ENCODE measurements at regions not wholly inside any gene's neighbourhood (a gene's known extent, or its start where the extent isn't known, plus 50 kb on each side); places are given as distances from the start of the nearest gene placed in this dataset.
"Not testable (repeated sequence)": the region's sequence is repeated elsewhere in the genome, so short reads cannot be mapped to it uniquely, and the experiment has no call there.

GRCh38 chr12:127130506-127131124 lies 1136.4 kb upstream of the TMEM132C start:
- Histone ChIP-seq H3K9ac (ENCODE audit: low read length) (no peak overlapping the region), H3F3A (ENCODE audit: insufficient read depth) (no peaks in the 10 kb centered on the region), H2AFZ (ENCODE audit: low read depth, low read length, severe bottlenecking) (no peak overlapping the region), H3K9me3 (ENCODE audit: insufficient read depth, low read length) (no peaks in the 10 kb centered on the region), H3K79me2 (ENCODE audit: insufficient read depth, low read length) (no peaks in the 10 kb centered on the region), H4K20me1 (ENCODE audit: low read depth, low read length) (no peaks in the 10 kb centered on the region), H3K27me3 (ENCODE audit: low read length) (no peaks in the 10 kb centered on the region), H3K4me2 (ENCODE audit: low read depth, low read length, poor library complexity, severe bottlenecking) (no peak overlapping the region), H3K4me3 (ENCODE audit: insufficient read depth, low read length, poor library complexity, severe bottlenecking) (no peak overlapping the region), H3K36me3 (ENCODE audit: low read length) (no peaks in the 10 kb centered on the region), H3K9me2 (replicated peaks; ENCODE audit: insufficient read depth, low read length) (no peaks in the 10 kb centered on the region), H3K27ac (ENCODE audit: low read depth, low read length) (no peak overlapping the region)
- TF ChIP-seq, protein P1, sequence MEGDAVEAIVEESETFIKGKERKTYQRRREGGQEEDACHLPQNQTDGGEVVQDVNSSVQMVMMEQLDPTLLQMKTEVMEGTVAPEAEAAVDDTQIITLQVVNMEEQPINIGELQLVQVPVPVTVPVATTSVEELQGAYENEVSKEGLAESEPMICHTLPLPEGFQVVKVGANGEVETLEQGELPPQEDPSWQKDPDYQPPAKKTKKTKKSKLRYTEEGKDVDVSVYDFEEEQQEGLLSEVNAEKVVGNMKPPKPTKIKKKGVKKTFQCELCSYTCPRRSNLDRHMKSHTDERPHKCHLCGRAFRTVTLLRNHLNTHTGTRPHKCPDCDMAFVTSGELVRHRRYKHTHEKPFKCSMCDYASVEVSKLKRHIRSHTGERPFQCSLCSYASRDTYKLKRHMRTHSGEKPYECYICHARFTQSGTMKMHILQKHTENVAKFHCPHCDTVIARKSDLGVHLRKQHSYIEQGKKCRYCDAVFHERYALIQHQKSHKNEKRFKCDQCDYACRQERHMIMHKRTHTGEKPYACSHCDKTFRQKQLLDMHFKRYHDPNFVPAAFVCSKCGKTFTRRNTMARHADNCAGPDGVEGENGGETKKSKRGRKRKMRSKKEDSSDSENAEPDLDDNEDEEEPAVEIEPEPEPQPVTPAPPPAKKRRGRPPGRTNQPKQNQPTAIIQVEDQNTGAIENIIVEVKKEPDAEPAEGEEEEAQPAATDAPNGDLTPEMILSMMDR (IDR thresholded peaks at IDR 0.05; ENCODE audit: insufficient read depth, low read length, poor library complexity, severe bottlenecking) = no peak
- TF ChIP-seq EZH2phosphoT487 (conservative IDR thresholded peaks at IDR 0.05; ENCODE audit: low read length) = no peak

GRCh38 chr12:127133675-127134335 lies 1133.2 kb upstream of the TMEM132C start:
- Histone ChIP-seq H3K9me2 (replicated peaks; ENCODE audit: insufficient read depth, low read length) (no peaks in the 10 kb centered on the region), H3K36me3 (ENCODE audit: low read length) (no peaks in the 10 kb centered on the region), H3K27ac (ENCODE audit: low read depth, low read length) (no peak overlapping the region), H3K4me3 (ENCODE audit: insufficient read depth, low read length, poor library complexity, severe bottlenecking) (no peak overlapping the region), H3F3A (ENCODE audit: insufficient read depth) (no peaks in the 10 kb centered on the region), H4K20me1 (ENCODE audit: low read depth, low read length) (no peaks in the 10 kb centered on the region), H3K9ac (ENCODE audit: low read length) (no peak overlapping the region), H3K27me3 (ENCODE audit: low read length) (no peaks in the 10 kb centered on the region), H3K9me3 (ENCODE audit: insufficient read depth, low read length) (no peaks in the 10 kb centered on the region), H3K79me2 (ENCODE audit: insufficient read depth, low read length) (no peaks in the 10 kb centered on the region), H3K4me2 (ENCODE audit: low read depth, low read length, poor library complexity, severe bottlenecking) (no peak overlapping the region), H2AFZ (ENCODE audit: low read depth, low read length, severe bottlenecking) (no peak overlapping the region)
- TF ChIP-seq EZH2phosphoT487 (conservative IDR thresholded peaks at IDR 0.05; ENCODE audit: low read length) = no peak
- TF ChIP-seq, protein P1 (IDR thresholded peaks at IDR 0.05; ENCODE audit: insufficient read depth, low read length, poor library complexity, severe bottlenecking) = no peak

DNA sequence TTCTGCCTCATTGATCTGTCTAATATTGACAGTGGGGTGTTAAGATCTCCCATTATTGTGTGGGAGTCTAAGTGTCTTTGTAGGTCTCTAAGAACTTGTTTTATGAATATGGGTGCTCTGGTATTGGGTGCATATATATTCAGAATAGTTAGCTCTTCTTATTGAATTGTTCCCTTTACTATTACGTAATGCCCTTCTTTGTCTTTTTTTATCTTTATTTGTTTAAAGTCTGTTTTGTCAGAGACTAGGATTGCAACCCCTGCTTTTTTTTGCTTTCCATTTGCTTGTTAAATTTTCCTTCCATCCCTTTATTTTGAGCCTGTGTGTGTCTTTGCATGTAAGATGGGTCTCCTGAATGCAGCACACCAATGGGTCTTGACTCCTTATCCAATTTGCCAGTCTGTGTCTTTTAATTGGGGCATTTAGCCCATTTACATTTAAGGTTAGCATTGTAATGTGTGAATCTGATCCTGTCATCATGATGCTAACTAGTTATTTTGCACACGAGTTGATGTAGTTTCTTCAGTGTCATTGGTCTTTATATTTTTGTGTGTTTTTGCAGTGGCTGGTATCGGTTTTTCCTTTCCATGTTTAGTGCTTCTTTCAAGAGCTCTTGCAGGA lies 1126.0 kb upstream of the TMEM132C start:
- not testable (repeated sequence) for H3K36me3 ChIP-seq (ENCODE audit: low read length); H2AFZ ChIP-seq (ENCODE audit: low read depth, low read length, severe bottlenecking); H3K27me3 ChIP-seq (ENCODE audit: low read length); H3F3A ChIP-seq (ENCODE audit: insufficient read depth); H3K9me2 ChIP-seq (replicated peaks; ENCODE audit: insufficient read depth, low read length); H4K20me1 ChIP-seq (ENCODE audit: low read depth, low read length); H3K9ac ChIP-seq (ENCODE audit: low read length); H3K27ac ChIP-seq (ENCODE audit: low read depth, low read length); H3K79me2 ChIP-seq (ENCODE audit: insufficient read depth, low read length); H3K9me3 ChIP-seq (ENCODE audit: insufficient read depth, low read length); H3K4me2 ChIP-seq (ENCODE audit: low read depth, low read length, poor library complexity, severe bottlenecking); H3K4me3 ChIP-seq (ENCODE audit: insufficient read depth, low read length, poor library complexity, severe bottlenecking)

- no peak overlapping the region for H3K9ac ChIP-seq (ENCODE audit: low read length)
- H2AFZ ChIP-seq (ENCODE audit: low read depth, low read length, severe bottlenecking) = no peak overlapping the region
- H3K79me2 ChIP-seq (ENCODE audit: insufficient read depth, low read length) = no peaks in the 10 kb centered on the region
- no peaks in the 10 kb centered on the region for H3F3A ChIP-seq (ENCODE audit: insufficient read depth)
- H3K27ac ChIP-seq (ENCODE audit: low read depth, low read length) = no peak overlapping the region
- H3K36me3 ChIP-seq (ENCODE audit: low read length) = no peaks in the 10 kb centered on the region
- no peaks in the 10 kb centered on the region for H3K27me3 ChIP-seq (ENCODE audit: low read length)
- no peak overlapping the region for H3K4me2 ChIP-seq (ENCODE audit: low read depth, low read length, poor library complexity, severe bottlenecking)
- no peaks in the 10 kb centered on the region for H3K9me2 ChIP-seq (replicated peaks; ENCODE audit: insufficient read depth, low read length)
- H3K9me3 ChIP-seq (ENCODE audit: insufficient read depth, low read length) = no peaks in the 10 kb centered on the region
- TF ChIP-seq, protein P1 (IDR thresholded peaks at IDR 0.05; ENCODE audit: insufficient read depth, low read length, poor library complexity, severe bottlenecking) = no peak
- no peak for TF ChIP-seq EZH2phosphoT487 (conservative IDR thresholded peaks at IDR 0.05; ENCODE audit: low read length)
- H4K20me1 ChIP-seq (ENCODE audit: low read depth, low read length) = no peaks in the 10 kb centered on the region
- H3K4me3 ChIP-seq (ENCODE audit: insufficient read depth, low read length, poor library complexity, severe bottlenecking) = no peak overlapping the region
These were observed 1124.0 kb upstream of the TMEM132C start for GRCh38 chr12:127143020-127143419.
